ENCODE measurements at regions not wholly inside any gene's neighbourhood (a gene's known extent, or its start where the extent isn't known, plus 50 kb on each side); places are given as distances from the start of the nearest gene placed in this dataset.

DNA sequence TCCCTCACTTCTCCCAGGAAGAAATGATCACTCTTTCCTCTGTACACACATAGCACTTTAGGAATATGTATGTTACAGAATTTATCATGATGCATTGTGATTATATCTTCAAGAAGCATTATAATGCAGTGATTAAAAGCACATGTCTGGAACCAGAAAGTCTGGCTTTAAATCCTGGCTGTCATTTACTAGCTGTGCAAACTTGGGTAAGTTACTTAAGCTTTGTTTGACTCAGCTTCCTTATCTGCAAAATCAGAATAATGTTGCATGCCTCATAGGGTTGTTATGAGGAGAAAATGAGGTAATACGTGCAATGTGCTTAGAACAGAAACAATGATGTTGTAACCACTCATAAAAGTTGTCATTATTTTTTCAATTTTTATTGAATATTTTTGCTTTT, 156.3 kb upstream of the ZKSCAN2 start:
- Histone ChIP-seq H3K9ac (ENCODE audit: low read length) (no peak overlapping the region), H3K4me3 (ENCODE audit: low read length) (no peak overlapping the region), H3K27ac (ENCODE audit: low read length) (no peak overlapping the region), H3K79me2 (replicated peaks; ENCODE audit: insufficient read depth, low read length) (no peaks in the 10 kb centered on the region), H3K9me3 (ENCODE audit: low read length) (no peaks in the 10 kb centered on the region), H3K27me3 (ENCODE audit: insufficient read depth, low read depth, low read length) (no peaks in the 10 kb centered on the region), H3K4me2 (ENCODE audit: low read length) (no peak overlapping the region), H4K20me1 (ENCODE audit: insufficient read depth) (no peaks in the 10 kb centered on the region), H3K9me2 (ENCODE audit: insufficient read depth, low read length) (no peaks in the 10 kb centered on the region), H3K36me3 (ENCODE audit: insufficient read depth, low read length) (no peaks in the 10 kb centered on the region), H2AFZ (ENCODE audit: low read depth, low read length) (no peak overlapping the region), H3F3A (ENCODE audit: insufficient read depth, low read length, poor library complexity, severe bottlenecking) (no peaks in the 10 kb centered on the region)
- no peak for TF ChIP-seq CTCF (IDR thresholded peaks at IDR 0.05; ENCODE audit: poor library complexity, severe bottlenecking)
- no peak for TF ChIP-seq TAF1 (IDR thresholded peaks at IDR 0.05; ENCODE audit: low read depth)
- TF ChIP-seq POLR2AphosphoS5 (IDR thresholded peaks at IDR 0.05): no peak
- no peak for TF ChIP-seq SMC3 (conservative IDR thresholded peaks at IDR 0.05; ENCODE audit: poor library complexity)
- no peak for TF ChIP-seq REST (IDR thresholded peaks at IDR 0.05; ENCODE audit: borderline replicate concordance)
- no peak for TF ChIP-seq EZH2 (IDR thresholded peaks at IDR 0.05; ENCODE audit: borderline replicate concordance, insufficient read depth, low read length, poor library complexity, severe bottlenecking)
- TF ChIP-seq RAD21 (conservative IDR thresholded peaks at IDR 0.05): no peak

DNA sequence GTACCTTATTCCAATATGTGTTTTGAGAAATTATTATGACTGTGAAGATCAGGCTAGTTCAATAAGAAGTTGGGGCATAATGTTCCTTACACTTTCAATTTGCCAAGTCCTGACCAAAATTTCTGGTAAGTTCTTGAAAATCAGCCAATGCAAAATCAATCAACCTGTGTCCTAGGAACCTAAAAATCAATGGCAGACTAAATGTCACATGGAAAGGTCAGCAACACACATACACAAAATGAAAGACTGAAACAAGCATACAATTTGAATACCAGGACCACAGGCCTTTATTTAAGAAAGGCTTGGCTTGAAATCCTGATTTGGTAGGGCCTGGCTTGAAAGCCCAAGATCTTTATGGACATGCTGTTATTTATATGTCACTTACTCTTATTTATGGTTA, 155.5 kb upstream of the ZKSCAN2 start:
- Histone ChIP-seq H3K9me3 (ENCODE audit: low read length) (no peaks in the 10 kb centered on the region), H4K20me1 (ENCODE audit: insufficient read depth) (no peaks in the 10 kb centered on the region), H3K9ac (ENCODE audit: low read length) (no peak overlapping the region), H3K4me3 (ENCODE audit: low read length) (no peak overlapping the region), H3F3A (ENCODE audit: insufficient read depth, low read length, poor library complexity, severe bottlenecking) (no peaks in the 10 kb centered on the region), H3K79me2 (replicated peaks; ENCODE audit: insufficient read depth, low read length) (no peaks in the 10 kb centered on the region), H3K9me2 (ENCODE audit: insufficient read depth, low read length) (no peaks in the 10 kb centered on the region), H3K36me3 (ENCODE audit: insufficient read depth, low read length) (no peaks in the 10 kb centered on the region), H3K27ac (ENCODE audit: low read length) (no peak overlapping the region), H3K27me3 (ENCODE audit: insufficient read depth, low read depth, low read length) (no peaks in the 10 kb centered on the region), H2AFZ (ENCODE audit: low read depth, low read length) (no peak overlapping the region), H3K4me2 (ENCODE audit: low read length) (no peak overlapping the region)
- TF ChIP-seq EP300 (conservative IDR thresholded peaks at IDR 0.05; ENCODE audit: poor library complexity, severe bottlenecking) (no peak), TAF1 (IDR thresholded peaks at IDR 0.05; ENCODE audit: low read depth) (no peak), CTCF (IDR thresholded peaks at IDR 0.05; ENCODE audit: poor library complexity, severe bottlenecking) (no peak), REST (IDR thresholded peaks at IDR 0.05; ENCODE audit: borderline replicate concordance) (no peak), SMC3 (conservative IDR thresholded peaks at IDR 0.05; ENCODE audit: poor library complexity) (no peak), RAD21 (conservative IDR thresholded peaks at IDR 0.05) (no peak), MXI1 (conservative IDR thresholded peaks at IDR 0.05; ENCODE audit: poor library complexity, severe bottlenecking) (no peak), POLR2AphosphoS5 (IDR thresholded peaks at IDR 0.05) (no peak), EZH2 (IDR thresholded peaks at IDR 0.05; ENCODE audit: borderline replicate concordance, insufficient read depth, low read length, poor library complexity, severe bottlenecking) (no peak)

All from neural cell (in vitro differentiated cells).